ENCODE measurements at regions not wholly inside any gene's neighbourhood (a gene's known extent, or its start where the extent isn't known, plus 50 kb on each side); places are given as distances from the start of the nearest gene placed in this dataset.

- TF ChIP-seq CTCF (IDR thresholded peaks at IDR 0.05; ENCODE audit: insufficient read depth, missing control alignments), result no peak
Observed at GRCh38 chr4:138964716-138965426, 50.7 kb upstream of the NOCT start.

GRCh38 chr4:138963412-138963811 is 52.2 kb upstream of the NOCT start:
- DNase-seq (ENCODE audit: insufficient read length, low spot score), result no peak
- no peak for FAIRE-seq

More at GRCh38 chr4:138964716-138965426, 50.7 kb upstream of the NOCT start:
- no peak for FAIRE-seq
- DNase-seq (ENCODE audit: insufficient read length, low spot score), result no peak

DNA sequence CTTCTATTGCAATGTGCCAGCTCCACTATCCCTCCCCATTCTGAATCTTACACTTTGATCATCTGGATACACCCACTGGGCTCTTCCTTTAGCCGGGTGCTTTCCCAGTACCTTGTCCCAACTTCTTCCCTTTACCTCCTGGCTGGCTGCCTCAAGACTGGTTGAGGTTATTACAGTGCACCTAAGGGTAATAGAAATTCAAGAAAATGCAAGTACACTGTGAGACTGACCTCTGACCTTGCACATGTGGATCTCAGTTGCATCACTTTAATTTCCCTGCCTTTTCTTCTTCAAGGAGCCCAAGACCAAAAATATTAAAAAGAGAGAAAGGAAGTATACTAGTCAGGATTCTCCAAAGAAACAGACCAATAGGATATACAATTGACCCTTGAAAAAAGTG is 53.9 kb upstream of the NOCT start:
- DNase-seq (ENCODE audit: insufficient read length, low spot score), result no peak
- TF ChIP-seq CTCF (IDR thresholded peaks at IDR 0.05; ENCODE audit: insufficient read depth, missing control alignments), result no peak
- FAIRE-seq, result no peak

More at GRCh38 chr4:138963412-138963811, 52.2 kb upstream of the NOCT start:
- no peak for TF ChIP-seq CTCF (IDR thresholded peaks at IDR 0.05; ENCODE audit: insufficient read depth, missing control alignments)

DNA sequence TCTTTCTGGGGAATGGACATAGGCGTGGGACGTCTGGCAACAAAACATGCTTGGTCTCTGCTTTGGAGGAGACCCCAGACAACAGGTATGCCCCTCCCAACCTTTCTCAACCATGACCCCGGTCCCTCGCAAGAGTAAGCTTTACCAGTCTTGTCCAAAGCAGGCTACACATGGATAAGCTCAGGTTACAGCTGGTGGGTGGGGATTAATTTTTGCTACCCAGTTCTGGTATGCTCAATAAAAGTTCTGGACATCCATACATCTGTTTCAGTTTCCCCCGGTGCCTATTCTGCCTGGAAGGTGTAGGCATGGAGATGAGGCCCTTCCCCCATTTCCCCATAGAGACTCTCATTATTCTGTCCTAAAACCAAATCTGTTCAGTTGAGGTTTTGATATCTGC is 54.5 kb upstream of the NOCT start:
- DNase-seq (ENCODE audit: insufficient read length, low spot score) (no peak), FAIRE-seq (no peak)

GRCh38 chr4:138960175-138960710 is 55.3 kb upstream of the NOCT start:
- no peak for TF ChIP-seq CTCF (IDR thresholded peaks at IDR 0.05; ENCODE audit: insufficient read depth, missing control alignments)
- no peak for DNase-seq (ENCODE audit: insufficient read length, low spot score)
- peak; percentile 32 for FAIRE-seq

More for the DNA sequence above, 54.5 kb upstream of the NOCT start:
- TF ChIP-seq CTCF (IDR thresholded peaks at IDR 0.05; ENCODE audit: insufficient read depth, missing control alignments), result no peak

GRCh38 chr4:138959097-138959815 is 56.3 kb upstream of the NOCT start:
- no peak for TF ChIP-seq CTCF (IDR thresholded peaks at IDR 0.05; ENCODE audit: insufficient read depth, missing control alignments)
- no peak for FAIRE-seq
- no peak for DNase-seq (ENCODE audit: insufficient read length, low spot score)

- no peak for TF ChIP-seq CTCF (IDR thresholded peaks at IDR 0.05; ENCODE audit: insufficient read depth, missing control alignments)
- FAIRE-seq, result no peak
Observed at GRCh38 chr4:138958519-138958918, 57.1 kb upstream of the NOCT start.

More at GRCh38 chr4:138958519-138958918, 57.1 kb upstream of the NOCT start:
- DNase-seq (ENCODE audit: insufficient read length, low spot score), result no peak
